ENCODE measurements at regions not wholly inside any gene's neighbourhood (a gene's known extent, or its start where the extent isn't known, plus 50 kb on each side); places are given as distances from the start of the nearest gene placed in this dataset.

- TF ChIP-seq KLF15 (CRISPR knock-in tag; IDR thresholded peaks at IDR 0.05; ENCODE audit: borderline replicate concordance) (no peak), ZSCAN5A (CRISPR knock-in tag; IDR thresholded peaks at IDR 0.05; ENCODE audit: borderline replicate concordance) (peak; percentile 53; the same call in 1 of the 2 replicates), MAZ (IDR thresholded peaks at IDR 0.05; ENCODE audit: borderline replicate concordance, low read depth, low read length) (no peak), MAZ (CRISPR knock-in tag; IDR thresholded peaks at IDR 0.05; ENCODE audit: low read depth) (peak; percentile 80; the same call in 1 of the 2 replicates), PATZ1 (CRISPR knock-in tag; IDR thresholded peaks at IDR 0.05) (peak; percentile 58; the same call in 1 of the 2 replicates), CHD4 (IDR thresholded peaks at IDR 0.05; ENCODE audit: borderline replicate concordance, low read length) (no peak)
These were observed 77.0 kb upstream of the SERTAD2 start for GRCh38 chr2:64730551-64731262.

Measured in HepG2 (cell line).